K562 (cell line): ENCODE measurements at regions not wholly inside any gene's neighbourhood (a gene's known extent, or its start where the extent isn't known, plus 50 kb on each side); places are given as distances from the start of the nearest gene placed in this dataset.

Experiments
- ATAC-seq: fragments of 200-7000 bp; cut with Tn5 transposase; 3 replicates; pipeline ENCODE4 v1.9.1; 2020; ENCODE audit warnings: moderate library complexity
- BruUV-seq: library from RNA; stranded (reverse); fragments of 400-500 nt; replicated peaks from 2 replicates; lab custom pipeline; 2021; lab: Mats Ljungman, UMichigan
- CTCF ChIA-PET: fragments of 300-600 bp; formaldehyde crosslinking; extraction: SDS; loops from one replicate; lab custom pipeline; 2021; ENCODE audit warnings: low intra/inter-chr PET ratio; lab: Yijun Ruan, JAX
- POLR2A ChIA-PET: fragments of 300-600, 350-650 bp; sonication (Branson Sonifier 250); formaldehyde crosslinking; extraction: SDS; loops from one replicate; lab custom pipeline; 2021; ENCODE audit warnings: antibody characterized with exemption, inconsistent platforms; lab: Yijun Ruan, JAX
- DNase-seq, 4 experiments: peaks; one replicate each; pipeline versions ENCODE4 v3.0.0 to v3.0.0-alpha.2; 2011 to 2018; ENCODE audit warnings: low spot score in 3 of 4, mixed read lengths in 3 of 4; ENCODE audit errors: extremely low read depth in 1 of 4
- FAIRE-seq: peaks from 2 replicates; lab custom pipeline; 2011; peaks lifted over from hg19 to GRCh38; lab: Jason Lieb, UNC
- H2AFZ ChIP-seq: 2 replicates; pipeline ENCODE4 v1.6.0; 2011; ENCODE audit warnings: low read depth, low read length, control low read depth, inconsistent platforms
- H3K27ac ChIP-seq: fragments of 200-600 bp; 3 replicates; pipeline ENCODE4 v1.8.0; 2011; ENCODE audit warnings: low read depth, mild to moderate bottlenecking, control low read depth, inconsistent platforms, low read length, moderate library complexity, mixed read lengths; ENCODE audit errors: extremely low read depth
- H3K27me3 ChIP-seq, 2 experiments: fragments of 300-600 bp in 1 of 2; 2 replicates in 1 of 2; 3 replicates in 1 of 2; pipeline versions ENCODE4 v1.6.0 to v1.8.0; 2011; ENCODE audit warnings: inconsistent platforms in 2 of 2, low read length in 2 of 2, mild to moderate bottlenecking in 1 of 2, mixed read lengths in 1 of 2, moderate library complexity in 1 of 2; ENCODE audit not compliant: control insufficient read depth in 2 of 2, insufficient read depth in 2 of 2
- H3K36me3 ChIP-seq: fragments of 300-600 bp; 3 replicates; pipeline ENCODE4 v1.8.0; 2011; ENCODE audit warnings: mild to moderate bottlenecking, low read length, inconsistent platforms; ENCODE audit not compliant: control insufficient read depth, insufficient read depth
- H3K4me1 ChIP-seq, 2 experiments: fragments of 200-600 bp in 1 of 2; replicated peaks in 1 of 2; 2 replicates in 1 of 2; 3 replicates in 1 of 2; pipeline versions ENCODE4 v1.5.1 to v1.8.0; 2011; ENCODE audit warnings: inconsistent platforms in 2 of 2, low read length in 2 of 2, mild to moderate bottlenecking in 1 of 2, mixed read lengths in 1 of 2, moderate library complexity in 1 of 2; ENCODE audit not compliant: control insufficient read depth in 2 of 2, insufficient read depth in 2 of 2
- H3K4me2 ChIP-seq: 2 replicates; pipeline ENCODE4 v1.6.1; 2011; ENCODE audit warnings: low read length, control low read depth, inconsistent platforms, mixed read lengths; ENCODE audit not compliant: insufficient read depth
- H3K4me3 ChIP-seq: fragments of 200-600 bp; sonication (generic), shearing (Covaris generic); 2 replicates; pipeline ENCODE4 v1.5.1; 2016; ENCODE audit warnings: control low read depth, inconsistent platforms
- H3K79me2 ChIP-seq: fragments of 200-600 bp; 3 replicates; pipeline ENCODE4 v1.8.0; 2011; ENCODE audit warnings: low read length, inconsistent platforms; ENCODE audit not compliant: control insufficient read depth, insufficient read depth
- H3K9ac ChIP-seq, 2 experiments: 2 replicates each; pipeline versions ENCODE4 v1.6.0 to v1.6.1; 2011; ENCODE audit warnings: low read depth in 2 of 2, low read length in 2 of 2, control low read depth in 1 of 2, inconsistent platforms in 1 of 2, mild to moderate bottlenecking in 1 of 2, mixed read lengths in 1 of 2; ENCODE audit not compliant: insufficient read depth in 1 of 2
- H3K9me1 ChIP-seq: one replicate; pipeline ENCODE4 v1.6.0; 2011; ENCODE audit warnings: inconsistent platforms, mild to moderate bottlenecking, low read length, moderate library complexity; ENCODE audit not compliant: control insufficient read depth, insufficient read depth
- H3K9me3 ChIP-seq: replicated peaks from 2 replicates; pipeline ENCODE4 v1.5.1; 2011; ENCODE audit warnings: low read depth, low read length, inconsistent platforms; ENCODE audit not compliant: control insufficient read depth, insufficient read depth
- H4K20me1 ChIP-seq: replicated peaks from 2 replicates; pipeline ENCODE4 v1.6.1; 2011; ENCODE audit warnings: low read length, inconsistent platforms, mixed read lengths; ENCODE audit not compliant: control insufficient read depth, insufficient read depth
- ATF2 ChIP-seq: sonication (generic); formaldehyde crosslinking; IDR thresholded peaks from 2 replicates; pipeline ENCODE4 v1.8.1; 2022; ENCODE audit warnings: missing genetic modification reagents
- BRD9 ChIP-seq: fragments of 450-650 bp; IDR thresholded peaks from 2 replicates; pipeline ENCODE4 v1.6.1; 2018; ENCODE audit warnings: low read depth; ENCODE audit not compliant: partially characterized antibody
- C11orf30 ChIP-seq: fragments of 450-650 bp; IDR thresholded peaks from 2 replicates; pipeline ENCODE4 v1.6.1; 2016; ENCODE audit warnings: low read depth, mild to moderate bottlenecking
- CHD2 ChIP-seq: IDR thresholded peaks from 2 replicates; pipeline ENCODE4 v1.6.1; 2011; ENCODE audit warnings: low read depth, low read length
- EHMT2 ChIP-seq: fragments of 450-650 bp; IDR thresholded peaks from 2 replicates; pipeline ENCODE4 v1.6.1; 2018; ENCODE audit warnings: antibody characterized with exemption
- ELK1 ChIP-seq: sonication (generic); formaldehyde crosslinking; IDR thresholded peaks from 2 replicates; pipeline ENCODE4 v1.8.1; 2022; ENCODE audit warnings: missing genetic modification reagents
- EZH2 ChIP-seq: IDR thresholded peaks from 2 replicates; pipeline ENCODE4 v1.6.1; 2012; ENCODE audit warnings: low read depth, mild to moderate bottlenecking, inconsistent platforms, low read length, borderline replicate concordance
- FIP1L1 ChIP-seq: fragments of 200-400 bp; formaldehyde crosslinking; IDR thresholded peaks from 2 replicates; pipeline ENCODE4 v1.6.1; 2018; ENCODE audit warnings: mild to moderate bottlenecking, low read depth, low read length; ENCODE audit not compliant: poor library complexity, severe bottlenecking
- HNRNPH1 ChIP-seq: fragments of 200-400 bp; formaldehyde crosslinking; optimal IDR thresholded peaks from 2 replicates; pipeline ENCODE3; 2017; ENCODE audit warnings: low read depth, mild to moderate bottlenecking, low read length, moderate library complexity
- HNRNPLL ChIP-seq: fragments of 200-400 bp; formaldehyde crosslinking; IDR thresholded peaks from 2 replicates; pipeline ENCODE4 v1.6.1; 2017; ENCODE audit warnings: low read length, low read depth, mild to moderate bottlenecking; ENCODE audit not compliant: poor library complexity, severe bottlenecking
- ILK ChIP-seq: fragments of 450-650 bp; IDR thresholded peaks from 2 replicates; pipeline ENCODE4 v1.6.1; 2016; ENCODE audit warnings: missing genetic modification characterization, low read depth, mild to moderate bottlenecking, missing compliant biosample characterization, moderate library complexity, borderline replicate concordance
- NEUROD1 ChIP-seq: fragments of 150-350 bp; IDR thresholded peaks from 2 replicates; pipeline ENCODE4 v1.6.1; 2014; ENCODE audit warnings: borderline replicate concordance, low read length, low read depth; ENCODE audit not compliant: partially characterized antibody
- SIN3A ChIP-seq, 2 experiments: fragments of 150-350 bp in 1 of 2; IDR thresholded peaks; 2 replicates each; pipeline ENCODE4 v1.6.1; 2011 to 2016; ENCODE audit warnings: borderline replicate concordance in 2 of 2, low read depth in 2 of 2, low read length in 2 of 2, mild to moderate bottlenecking in 2 of 2, moderate library complexity in 2 of 2; ENCODE audit not compliant: control insufficient read depth in 1 of 2
- YBX1 ChIP-seq: fragments of 450-650 bp; IDR thresholded peaks from 2 replicates; pipeline ENCODE4 v1.7.1; 2016; ENCODE audit warnings: mild to moderate bottlenecking
- ZNF184 ChIP-seq: sonication (generic); formaldehyde crosslinking; IDR thresholded peaks from 2 replicates; pipeline ENCODE4 v1.5.0; 2020; ENCODE audit warnings: missing genetic modification reagents
- ZNF507 ChIP-seq: conservative IDR thresholded peaks from 2 replicates; pipeline ENCODE4 v1.6.1; 2017; ENCODE audit warnings: missing genetic modification characterization, missing compliant biosample characterization
- WGBS: fragments of 100-300 bp; shearing (Covaris generic); methylation state at CpG from one replicate; pipeline ENCODE4 v1.1.6; 2016; ENCODE audit warnings: low coverage, mixed read lengths; ENCODE audit not compliant: insufficient coverage; ENCODE audit errors: missing lambda C conversion rate; 5-methylcytosine and 5-hydroxymethylcytosine counted together
- in situ Hi-C: fragments of 300-500 bp; cut with MboI; formaldehyde crosslinking; loops from 4 replicates; pipeline ENCODE4 v1.15.0; 2018; ENCODE audit warnings: inconsistent platforms, mixed read lengths
- intact Hi-C: fragments of 100-400 bp; cut with micrococcal nuclease; formaldehyde crosslinking; loops from 2 replicates; pipeline ENCODE4 v1.14.2; 2022
- TF ChIP-seq, protein P1 (sequence below): fragments of 450-650 bp; IDR thresholded peaks from 2 replicates; pipeline ENCODE4 v1.6.1; 2018; ENCODE audit warnings: mild to moderate bottlenecking, low read depth; ENCODE audit not compliant: partially characterized antibody

- TF ChIP-seq EZH2, result no peak
- TF ChIP-seq FIP1L1, result no peak
- TF ChIP-seq ILK (tag), result no peak
- TF ChIP-seq ELK1, result no peak
- TF ChIP-seq C11orf30, result no peak
- TF ChIP-seq HNRNPH1, result no peak
- no peak for TF ChIP-seq ATF2 (CRISPR knock-in tag)
- TF ChIP-seq EHMT2, result no peak
- TF ChIP-seq CHD2, result no peak
- TF ChIP-seq, all 486 proteins: peak for 0
Observed at GRCh38 chr4:132124624-132124974, 1024.5 kb upstream of the PCDH10 start (continued).

DNA sequence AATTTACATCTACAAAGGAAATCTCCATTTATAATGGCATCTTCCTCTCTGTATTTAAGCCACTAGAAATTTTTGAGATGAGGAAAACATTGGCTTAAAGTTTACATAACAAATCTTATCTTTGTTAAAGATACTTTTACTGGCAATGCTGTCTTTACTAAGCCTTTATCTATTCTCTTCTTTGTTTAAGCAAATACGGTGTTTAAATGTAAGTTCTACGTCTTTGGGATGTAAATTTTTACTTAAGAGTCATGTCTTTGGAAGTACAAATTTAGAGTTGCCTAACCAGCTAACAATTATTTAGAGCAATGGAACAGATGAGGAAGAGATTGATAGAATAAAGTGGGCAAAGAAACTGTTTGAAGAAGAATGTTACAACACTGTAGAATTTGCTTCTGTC is 1024.0 kb upstream of the PCDH10 start:
- ATAC-seq (no peak), FAIRE-seq (no peak), DNase-seq (no peak)
- Histone ChIP-seq H3K27ac (no peak overlapping the region), H2AFZ (no peak overlapping the region), H4K20me1 (no peaks in the 10 kb centered on the region), H3K4me1 (no peaks in the 10 kb centered on the region), H3K79me2 (no peaks in the 10 kb centered on the region), H3K9me1 (no peaks in the 10 kb centered on the region), H3K36me3 (no peaks in the 10 kb centered on the region), H3K9ac (no peak overlapping the region), H3K4me2 (no peak overlapping the region), H3K27me3 (no peaks in the 10 kb centered on the region), H3K9me3 (no peaks in the 10 kb centered on the region), H3K4me3 (no peak overlapping the region)
- WGBS, result 0% methylated on average over 2 of the region's 2 CpGs
- BruUV-seq, result no TSS peak
- ChIA-PET POLR2A (interaction anchor here (0.6 to 0.7 kb wide), 2 partner anchors 45 to 920 kb away, joined by 3 to 4 read pairs; no protein-coding TSS in a partner anchor), CTCF (no interaction called here)
- intact Hi-C loops, result no loop called here
- in situ Hi-C loops, result no loop called here
- no peak for TF ChIP-seq SIN3A (IDR thresholded peaks at IDR 0.05; ENCODE audit: borderline replicate concordance in 2 of 2, control insufficient read depth in 1 of 2, low read depth in 2 of 2, low read length in 2 of 2)
- TF ChIP-seq NEUROD1, result no peak
- TF ChIP-seq BRD9, result no peak
- TF ChIP-seq ZNF184 (CRISPR knock-in tag), result no peak
- no peak for TF ChIP-seq HNRNPLL
- no peak for TF ChIP-seq YBX1
- no peak for TF ChIP-seq ZNF507 (tag)
- TF ChIP-seq, protein P1, sequence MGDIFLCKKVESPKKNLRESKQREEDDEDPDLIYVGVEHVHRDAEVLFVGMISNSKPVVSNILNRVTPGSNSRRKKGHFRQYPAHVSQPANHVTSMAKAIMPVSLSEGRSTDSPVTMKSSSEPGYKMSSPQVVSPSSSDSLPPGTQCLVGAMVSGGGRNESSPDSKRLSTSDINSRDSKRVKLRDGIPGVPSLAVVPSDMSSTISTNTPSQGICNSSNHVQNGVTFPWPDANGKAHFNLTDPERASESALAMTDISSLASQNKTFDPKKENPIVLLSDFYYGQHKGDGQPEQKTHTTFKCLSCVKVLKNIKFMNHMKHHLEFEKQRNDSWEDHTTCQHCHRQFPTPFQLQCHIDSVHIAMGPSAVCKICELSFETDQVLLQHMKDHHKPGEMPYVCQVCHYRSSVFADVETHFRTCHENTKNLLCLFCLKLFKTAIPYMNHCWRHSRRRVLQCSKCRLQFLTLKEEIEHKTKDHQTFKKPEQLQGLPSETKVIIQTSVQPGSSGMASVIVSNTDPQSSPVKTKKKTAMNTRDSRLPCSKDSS, result no peak
